H9 (cell line): ENCODE measurements at regions not wholly inside any gene's neighbourhood (a gene's known extent, or its start where the extent isn't known, plus 50 kb on each side); places are given as distances from the start of the nearest gene placed in this dataset.

ENCODE experiments used
- DNase-seq: peaks from one replicate; pipeline ENCODE4 v3.0.0-alpha.2; 2017
- H2AFZ ChIP-seq: one replicate; pipeline ENCODE4 v1.6.1; 2013; ENCODE audit warnings: mild to moderate bottlenecking, low read length, control low read depth, moderate library complexity
- H2AK5ac ChIP-seq: 2 replicates; pipeline ENCODE4 v1.6.1; 2013; ENCODE audit warnings: low read length, control low read depth, mixed read lengths; ENCODE audit not compliant: insufficient read length
- H2BK120ac ChIP-seq: one replicate; pipeline ENCODE4 v1.6.1; 2013; ENCODE audit warnings: low read depth, mild to moderate bottlenecking, low read length, control low read depth, inconsistent platforms; ENCODE audit not compliant: poor library complexity, severe bottlenecking
- H2BK12ac ChIP-seq: 2 replicates; pipeline ENCODE4 v1.6.1; 2013; ENCODE audit warnings: low read length, control low read depth, mixed read lengths, low read depth; ENCODE audit not compliant: insufficient read length
- H2BK15ac ChIP-seq: 2 replicates; pipeline ENCODE4 v1.6.1; 2013; ENCODE audit warnings: low read depth, low read length, control low read depth
- H2BK20ac ChIP-seq: one replicate; pipeline ENCODE4 v1.6.1; 2013; ENCODE audit warnings: low read depth, mild to moderate bottlenecking, low read length, control low read depth, inconsistent platforms; ENCODE audit not compliant: poor library complexity, severe bottlenecking
- H2BK5ac ChIP-seq: 2 replicates; pipeline ENCODE4 v1.6.1; 2013; ENCODE audit warnings: low read length, control low read depth, mixed read lengths; ENCODE audit not compliant: insufficient read length
- H3K14ac ChIP-seq: 2 replicates; pipeline ENCODE4 v1.6.1; 2013; ENCODE audit warnings: low read length, control low read depth; ENCODE audit not compliant: insufficient read depth
- H3K18ac ChIP-seq: 2 replicates; pipeline ENCODE4 v1.6.1; 2013; ENCODE audit warnings: low read depth, mild to moderate bottlenecking, mixed read lengths, low read length, control low read depth; ENCODE audit not compliant: insufficient read length
- H3K23ac ChIP-seq: 2 replicates; pipeline ENCODE4 v1.6.1; 2013; ENCODE audit warnings: low read length, control low read depth, mixed read lengths, low read depth; ENCODE audit not compliant: insufficient read length
- H3K23me2 ChIP-seq: 2 replicates; pipeline ENCODE4 v1.6.1; 2013; ENCODE audit warnings: low read depth, mild to moderate bottlenecking, mixed read lengths, low read length, control low read depth; ENCODE audit not compliant: insufficient read length, poor library complexity, severe bottlenecking
- H3K27ac ChIP-seq: 2 replicates; pipeline ENCODE4 v1.5.1; 2013; ENCODE audit warnings: low read length, control low read depth, mixed read lengths, low read depth; ENCODE audit not compliant: insufficient read length
- H3K27me3 ChIP-seq: 2 replicates; pipeline ENCODE4 v1.6.1; 2013; ENCODE audit warnings: low read length, control low read depth, inconsistent platforms; ENCODE audit not compliant: insufficient read depth
- H3K4ac ChIP-seq: 2 replicates; pipeline ENCODE4 v1.6.1; 2013; ENCODE audit warnings: low read depth, mild to moderate bottlenecking, control low read depth, inconsistent platforms, low read length, moderate library complexity
- H3K4me1 ChIP-seq: 2 replicates; pipeline ENCODE4 v1.6.1; 2013; ENCODE audit warnings: low read length, control low read depth, inconsistent platforms; ENCODE audit not compliant: insufficient read depth
- H3K4me2 ChIP-seq: 2 replicates; pipeline ENCODE4 v1.6.1; 2013; ENCODE audit warnings: low read length, control low read depth, mixed read lengths; ENCODE audit not compliant: insufficient read length, insufficient read depth
- H3K56ac ChIP-seq: 2 replicates; pipeline ENCODE4 v1.6.1; 2013; ENCODE audit warnings: low read depth, mild to moderate bottlenecking, mixed read lengths, low read length, control low read depth; ENCODE audit not compliant: insufficient read length
- H3K79me1 ChIP-seq: 2 replicates; pipeline ENCODE4 v1.6.1; 2013; ENCODE audit warnings: low read depth, mild to moderate bottlenecking, moderate library complexity, low read length, control low read depth, inconsistent platforms; ENCODE audit not compliant: insufficient read depth, poor library complexity, severe bottlenecking
- H3K79me2 ChIP-seq: 2 replicates; pipeline ENCODE4 v1.6.1; 2013; ENCODE audit warnings: low read length, control low read depth, inconsistent platforms; ENCODE audit not compliant: insufficient read depth
- H3K9ac ChIP-seq: 2 replicates; pipeline ENCODE4 v1.6.1; 2013; ENCODE audit warnings: low read length, control low read depth, mixed read lengths; ENCODE audit not compliant: insufficient read length; ENCODE audit errors: extremely low read depth
- H3K9me3 ChIP-seq: one replicate; pipeline ENCODE4 v1.6.1; 2013; ENCODE audit warnings: low read depth, low read length, inconsistent platforms; ENCODE audit not compliant: control insufficient read depth
- H3T11ph ChIP-seq: one replicate; pipeline ENCODE4 v1.6.1; 2013; ENCODE audit warnings: mild to moderate bottlenecking, low read length, control low read depth, inconsistent platforms
- H4K20me1 ChIP-seq: one replicate; pipeline ENCODE4 v1.6.1; 2013; ENCODE audit not compliant: control insufficient read depth, insufficient read length, insufficient read depth
- H4K5ac ChIP-seq: 2 replicates; pipeline ENCODE4 v1.6.1; 2013; ENCODE audit warnings: low read depth, mild to moderate bottlenecking, mixed read lengths, low read length, control low read depth; ENCODE audit not compliant: insufficient read length
- H4K8ac ChIP-seq: replicated peaks from 2 replicates; pipeline ENCODE4 v1.6.1; 2013; ENCODE audit warnings: low read length, control low read depth, mixed read lengths, low read depth; ENCODE audit not compliant: insufficient read length
- H4K91ac ChIP-seq: 2 replicates; pipeline ENCODE4 v1.6.1; 2013; ENCODE audit warnings: low read depth, mild to moderate bottlenecking, moderate library complexity, mixed read lengths, low read length, control low read depth; ENCODE audit not compliant: insufficient read length
- H3K27ac Mint-ChIP-seq, 3 experiments: 2 replicates in 2 of 3; 3 replicates in 1 of 3; pipeline ENCODE4 v1.8.0; 2020 to 2021; ENCODE audit warnings: mixed read lengths in 3 of 3, mild to moderate bottlenecking in 1 of 3, moderate library complexity in 1 of 3
- H3K27me3 Mint-ChIP-seq: 2 replicates; pipeline ENCODE4 v1.8.0; 2021; ENCODE audit warnings: low read depth, mild to moderate bottlenecking, moderate library complexity, mixed read lengths
- H3K36me3 Mint-ChIP-seq, 3 experiments: 2 replicates in 2 of 3; 3 replicates in 1 of 3; pipeline ENCODE4 v1.8.0; 2020 to 2021; ENCODE audit warnings: low read depth in 3 of 3, mixed read lengths in 3 of 3; ENCODE audit not compliant: insufficient read depth in 1 of 3
- H3K4me1 Mint-ChIP-seq, 2 experiments: 2 replicates each; pipeline ENCODE4 v1.8.0; 2020; ENCODE audit warnings: mixed read lengths in 2 of 2
- H3K4me3 Mint-ChIP-seq, 2 experiments: 2 replicates in 1 of 2; 3 replicates in 1 of 2; pipeline ENCODE4 v1.8.0; 2020 to 2021; ENCODE audit warnings: mild to moderate bottlenecking in 2 of 2, mixed read lengths in 2 of 2, moderate library complexity in 1 of 2
- H3K9me3 Mint-ChIP-seq, 2 experiments: 2 replicates in 1 of 2; 3 replicates in 1 of 2; pipeline ENCODE4 v1.8.0; 2020; ENCODE audit warnings: mild to moderate bottlenecking in 2 of 2, mixed read lengths in 2 of 2, moderate library complexity in 1 of 2
- CTCF ChIP-seq: fragments of 200-600 bp; sonication (generic); conservative IDR thresholded peaks from 3 replicates; pipeline ENCODE4 v1.8.0; 2021; ENCODE audit warnings: antibody characterized with exemption, mild to moderate bottlenecking
- WGBS: extraction: QIAGEN DNeasy Blood & Tissue Kit; methylation state at CpG from one replicate; pipeline ENCODE4 v1.1.7; 2013; ENCODE audit warnings: missing lambda C conversion rate, low lambda C conversion rate, mixed read lengths; ENCODE audit not compliant: insufficient read length; ENCODE audit errors: extremely low coverage; 5-methylcytosine and 5-hydroxymethylcytosine counted together

DNA sequence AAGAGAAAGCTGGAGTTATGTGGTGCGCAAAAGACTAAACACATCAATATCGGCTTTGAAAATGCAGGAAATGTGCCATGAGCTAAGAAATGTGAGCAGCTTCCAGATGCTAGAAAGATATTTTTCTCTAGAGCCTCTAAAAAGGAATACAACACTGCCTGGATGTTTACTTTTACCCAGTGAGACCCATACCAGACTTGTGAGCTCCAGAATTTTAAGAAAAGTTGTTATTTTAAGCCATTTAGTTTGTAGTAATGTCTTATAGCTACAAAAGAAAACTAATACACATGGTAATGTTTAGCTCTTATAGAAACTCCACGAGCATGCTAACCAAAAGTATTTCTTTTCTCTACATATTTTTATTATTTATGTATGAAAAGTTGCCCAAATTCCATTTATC is 1389.4 kb downstream of the C4orf33 start:
- H2AFZ ChIP-seq, result no peak overlapping the region
- DNase-seq, result no peak
- no peak overlapping the region for H3K4me3 Mint-ChIP-seq
- H2BK120ac ChIP-seq, result no peak overlapping the region
- H3K4me1 Mint-ChIP-seq, result no peaks in the 10 kb centered on the region
- no peak overlapping the region for H3K14ac ChIP-seq
- H3K27ac ChIP-seq, result no peak overlapping the region
- no peaks in the 10 kb centered on the region for H3K79me1 ChIP-seq
- no peak overlapping the region for H2BK5ac ChIP-seq
- H3K9me3 Mint-ChIP-seq, result no peaks in the 10 kb centered on the region
- no peak overlapping the region for H2BK15ac ChIP-seq
- H3K27me3 ChIP-seq, result no peaks in the 10 kb centered on the region
- no peak overlapping the region for H2BK20ac ChIP-seq
- no peak overlapping the region for H3K4me2 ChIP-seq
- no peak overlapping the region for H2AK5ac ChIP-seq
- no CpG with 5 or more reads among the region's 3 CpGs for WGBS
- no peaks in the 10 kb centered on the region for H3K27me3 Mint-ChIP-seq
- H3K27ac Mint-ChIP-seq, result no peak overlapping the region
- H3K18ac ChIP-seq, result no peak overlapping the region
- no peak overlapping the region for H3K56ac ChIP-seq
- H3K36me3 Mint-ChIP-seq, result peaks cover 0 to 2% (median 0%) of the 10 kb centered on the region in 3 experiments; a peak in 2 of 7 replicates
- no peak overlapping the region for H3T11ph ChIP-seq
- H3K9me3 ChIP-seq, result no peaks in the 10 kb centered on the region
- no peak overlapping the region for H4K8ac ChIP-seq
- H2BK12ac ChIP-seq, result no peak overlapping the region
- no peaks in the 10 kb centered on the region for H3K4me1 ChIP-seq
- H3K4ac ChIP-seq, result no peak overlapping the region
- no peaks in the 10 kb centered on the region for H3K23me2 ChIP-seq
- H3K79me2 ChIP-seq, result no peaks in the 10 kb centered on the region
- no peaks in the 10 kb centered on the region for H4K20me1 ChIP-seq
- H4K91ac ChIP-seq, result no peak overlapping the region
- H3K9ac ChIP-seq, result no peak overlapping the region
- no peak for TF ChIP-seq CTCF
- H3K23ac ChIP-seq, result no peak overlapping the region
- no peak overlapping the region for H4K5ac ChIP-seq
